Loucy (cell line): ENCODE measurements at regions not wholly inside any gene's neighbourhood (a gene's known extent, or its start where the extent isn't known, plus 50 kb on each side); places are given as distances from the start of the nearest gene placed in this dataset.

Experiments
- CTCF ChIP-seq: fragments of 200-600 bp; sonication (generic); conservative IDR thresholded peaks from 2 replicates; pipeline ENCODE4 v1.5.1; 2014; ENCODE audit warnings: mild to moderate bottlenecking, antibody characterized with exemption, low read length
- EZH2phosphoT487 ChIP-seq: fragments of 200-600 bp; IDR thresholded peaks from 2 replicates; pipeline ENCODE4 v1.6.1; 2018; ENCODE audit warnings: antibody characterized with exemption, mild to moderate bottlenecking, moderate library complexity, borderline replicate concordance

DNA sequence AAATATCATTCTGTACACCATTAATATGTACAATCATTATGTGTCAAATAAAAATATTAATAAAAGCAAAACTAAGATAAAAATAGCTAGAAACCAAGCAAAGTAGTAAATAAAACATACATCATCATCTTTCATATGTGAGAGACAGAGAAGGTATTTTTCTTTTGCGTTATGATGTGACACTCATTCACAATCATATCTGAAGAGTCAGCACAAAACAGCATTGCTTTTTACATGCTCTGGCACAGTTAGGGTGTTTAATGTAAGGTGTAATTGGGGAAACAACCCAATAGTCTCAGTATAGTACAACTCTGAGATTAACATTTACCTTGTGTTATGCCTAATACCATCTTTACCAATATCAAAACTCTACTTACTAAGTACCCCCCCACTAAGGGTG lies 376.6 kb downstream of the TMA16 start:
- no peak for TF ChIP-seq CTCF
- no peak for TF ChIP-seq EZH2phosphoT487
